Esophagus (tissue), 2 donors: ENCODE measurements at regions not wholly inside any gene's neighbourhood (a gene's known extent, or its start where the extent isn't known, plus 50 kb on each side); places are given as distances from the start of the nearest gene placed in this dataset.

Source experiments
- H3K27ac ChIP-seq, 2 donors: one replicate each; pipeline ENCODE4 v1.5.1; 2013; ENCODE audit warnings: low read depth in 2 of 2, mild to moderate bottlenecking in 2 of 2, inconsistent platforms in 1 of 2, low read length in 1 of 2, moderate library complexity in 1 of 2
- H3K27me3 ChIP-seq, 2 donors: one replicate each; pipeline ENCODE4 v1.6.1; 2013; ENCODE audit warnings: low read length in 2 of 2, control low read depth in 1 of 2, mild to moderate bottlenecking in 1 of 2; ENCODE audit not compliant: insufficient read depth in 2 of 2, control insufficient read depth in 1 of 2
- H3K36me3 ChIP-seq, 2 donors: one replicate each; pipeline ENCODE4 v1.6.1; 2013; ENCODE audit warnings: low read length in 1 of 2; ENCODE audit not compliant: control insufficient read depth in 2 of 2, insufficient read depth in 2 of 2
- H3K4me1 ChIP-seq, 2 donors: one replicate each; pipeline ENCODE4 v1.6.1; 2013; ENCODE audit warnings: low read length in 1 of 2; ENCODE audit not compliant: control insufficient read depth in 2 of 2, insufficient read depth in 2 of 2
- H3K4me3 ChIP-seq, 2 donors: one replicate each; pipeline ENCODE4 v1.5.1; 2013; ENCODE audit warnings: low read length in 2 of 2, mild to moderate bottlenecking in 2 of 2, low read depth in 1 of 2, moderate library complexity in 1 of 2
- H3K9me3 ChIP-seq, 2 donors: one replicate each; pipeline ENCODE4 v1.6.1; 2013; ENCODE audit warnings: mild to moderate bottlenecking in 2 of 2, low read depth in 1 of 2, low read length in 1 of 2, moderate library complexity in 1 of 2; ENCODE audit not compliant: control insufficient read depth in 2 of 2, insufficient read depth in 1 of 2
- WGBS, 2 donors: extraction: QIAGEN DNeasy Blood & Tissue Kit; methylation state at CpG; one replicate each; pipeline ENCODE4 v1.1.7; 2013; 5-methylcytosine and 5-hydroxymethylcytosine counted together
- donor health status: healthy with polysubstance abuse.
- donor health status: Bipolar disorder and iron deficiency.

GRCh38 chr5:158482125-158482524 lies 617.6 kb downstream of the EBF1 start:
- Histone ChIP-seq H3K27ac (no peak overlapping the region), H3K27me3 (no peaks in the 10 kb centered on the region)
- 64 to 66% methylated on average over 2 of the region's 2 CpGs for WGBS, 2 donors

DNA sequence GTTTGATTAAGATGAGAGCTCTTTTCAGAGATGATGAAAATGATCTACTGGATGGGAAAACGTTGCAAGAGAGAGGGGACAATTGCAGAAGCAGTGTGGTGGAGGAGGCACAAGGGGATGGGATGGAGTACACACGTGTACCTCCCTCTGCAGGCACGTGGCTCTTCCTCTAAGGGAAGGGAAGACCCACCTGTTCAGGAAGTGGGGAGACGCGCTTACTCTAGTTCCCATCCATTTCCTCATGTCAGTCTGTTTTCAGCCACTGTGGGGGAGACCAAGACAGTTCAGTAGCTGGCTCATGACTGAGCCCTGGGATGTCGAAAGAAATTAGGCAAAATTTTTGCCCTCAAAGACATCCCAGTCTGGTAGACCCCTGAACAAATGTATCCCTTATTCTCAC lies 619.2 kb upstream of the CLINT1 start:
- no peak overlapping the region for H3K27ac ChIP-seq
- no peaks in the 10 kb centered on the region for H3K4me1 ChIP-seq
- 59 to 72% methylated on average over 6 of the region's 6 CpGs for WGBS, 2 donors
- no peaks in the 10 kb centered on the region for H3K9me3 ChIP-seq
- no peaks in the 10 kb centered on the region for H3K36me3 ChIP-seq
- H3K27me3 ChIP-seq = no peaks in the 10 kb centered on the region
- no peak overlapping the region for H3K4me3 ChIP-seq

More at GRCh38 chr5:158482125-158482524, 617.6 kb downstream of the EBF1 start:
- Histone ChIP-seq H3K4me1 (peaks cover 0 to 6% of the 10 kb centered on the region in 2 donors), H3K36me3 (no peaks in the 10 kb centered on the region), H3K9me3 (no peaks in the 10 kb centered on the region), H3K4me3 (no peak overlapping the region)

- no peaks in the 10 kb centered on the region for H3K9me3 ChIP-seq
- H3K27ac ChIP-seq = no peak overlapping the region
- no peak overlapping the region for H3K4me3 ChIP-seq
- H3K36me3 ChIP-seq = no peaks in the 10 kb centered on the region
- 77 to 85% methylated on average over 3 of the region's 3 CpGs for WGBS, 2 donors
- no peaks in the 10 kb centered on the region for H3K4me1 ChIP-seq
- H3K27me3 ChIP-seq = no peaks in the 10 kb centered on the region
These were observed 618.3 kb upstream of the CLINT1 start for GRCh38 chr5:158477214-158477613.

GRCh38 chr5:158473016-158473635 lies 614.2 kb upstream of the CLINT1 start:
- Histone ChIP-seq H3K36me3 (no peaks in the 10 kb centered on the region), H3K9me3 (no peaks in the 10 kb centered on the region), H3K4me3 (no peak overlapping the region), H3K4me1 (no peaks in the 10 kb centered on the region), H3K27me3 (no peaks in the 10 kb centered on the region), H3K27ac (no peak overlapping the region)
- WGBS, 2 donors = 72 to 75% methylated on average over 4 of the region's 4 CpGs

- no peaks in the 10 kb centered on the region for H3K27me3 ChIP-seq
- H3K4me3 ChIP-seq = no peak overlapping the region
- no peaks in the 10 kb centered on the region for H3K9me3 ChIP-seq
- H3K4me1 ChIP-seq = no peaks in the 10 kb centered on the region
- H3K36me3 ChIP-seq = no peaks in the 10 kb centered on the region
- H3K27ac ChIP-seq = no peak overlapping the region
- WGBS, 2 donors = 41 to 49% methylated on average over 2 of the region's 2 CpGs
These were observed 612.6 kb upstream of the CLINT1 start for GRCh38 chr5:158471535-158471924.

DNA sequence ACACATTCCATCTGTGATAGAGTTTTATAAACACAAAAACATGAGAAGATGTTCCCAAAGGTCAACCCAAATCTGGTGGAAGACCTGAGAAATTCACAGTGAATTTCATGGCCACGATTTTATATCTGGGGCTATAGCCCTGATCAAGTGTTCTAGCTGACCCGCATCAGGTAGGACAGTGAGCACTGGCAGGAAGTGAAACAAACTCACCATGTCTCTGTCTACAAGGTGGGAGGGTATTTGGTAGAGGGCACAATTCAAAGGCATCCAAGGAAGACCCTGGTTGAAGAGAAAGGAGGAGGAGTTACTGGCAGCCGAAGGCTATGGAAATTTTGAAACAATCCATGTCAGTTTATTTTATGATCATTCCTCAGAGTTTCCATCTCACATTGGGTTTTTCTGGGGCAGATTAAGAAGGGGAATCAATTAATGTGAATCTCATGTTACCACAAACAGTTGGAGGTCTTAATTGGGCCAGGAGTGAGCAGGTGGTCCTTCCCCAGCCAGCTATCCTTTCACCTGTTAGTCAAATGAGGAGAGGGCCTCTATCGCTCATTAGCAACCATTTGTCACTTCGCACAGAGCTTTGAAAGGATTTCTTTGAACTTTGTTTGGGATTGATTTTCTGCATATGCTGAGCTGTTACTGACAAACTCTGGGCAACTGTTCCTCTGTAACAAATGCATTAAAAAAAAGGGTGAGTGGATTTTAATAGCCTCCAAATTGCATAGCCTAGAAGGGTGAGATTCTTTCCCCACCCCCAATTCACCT lies 612.0 kb upstream of the CLINT1 start:
- Histone ChIP-seq H3K4me3 (no peak overlapping the region), H3K36me3 (no peaks in the 10 kb centered on the region), H3K27me3 (no peaks in the 10 kb centered on the region), H3K9me3 (no peaks in the 10 kb centered on the region), H3K4me1 (no peaks in the 10 kb centered on the region), H3K27ac (no peak overlapping the region)
- WGBS, 2 donors = 62 to 82% methylated on average over 5 of the region's 5 CpGs

- Histone ChIP-seq H3K27me3 (no peaks in the 10 kb centered on the region), H3K4me3 (no peak overlapping the region), H3K36me3 (no peaks in the 10 kb centered on the region), H3K9me3 (no peaks in the 10 kb centered on the region), H3K4me1 (no peaks in the 10 kb centered on the region), H3K27ac (no peak overlapping the region)
- WGBS, 2 donors = 83 to 85% methylated on average over 2 of the region's 2 CpGs
These were observed 609.5 kb upstream of the CLINT1 start for GRCh38 chr5:158468444-158468843.

DNA sequence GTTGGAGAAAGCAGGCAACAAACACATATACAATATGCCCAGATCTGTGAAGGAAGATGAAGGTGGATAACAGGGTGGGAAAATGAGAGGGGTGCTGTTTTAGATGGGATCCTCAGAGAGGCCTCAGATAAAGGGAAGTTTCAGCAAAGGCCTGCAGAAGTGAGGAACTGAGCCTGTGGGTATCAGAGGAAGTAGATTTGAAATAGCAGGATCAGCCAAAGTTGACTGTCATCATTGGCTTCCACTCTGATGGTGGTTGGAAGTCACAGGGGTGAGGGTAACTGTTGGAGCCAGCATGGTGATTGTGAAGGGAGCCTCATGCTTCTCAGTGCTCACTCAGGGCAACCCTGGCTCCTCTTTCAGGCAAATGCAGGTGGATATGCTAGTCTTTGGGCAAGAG lies 607.2 kb upstream of the CLINT1 start:
- no peaks in the 10 kb centered on the region for H3K36me3 ChIP-seq
- H3K9me3 ChIP-seq = no peaks in the 10 kb centered on the region
- no peaks in the 10 kb centered on the region for H3K27me3 ChIP-seq
- H3K27ac ChIP-seq = no peak overlapping the region
- H3K4me3 ChIP-seq = no peak overlapping the region
- H3K4me1 ChIP-seq = peaks cover 0 to under 1% of the 10 kb centered on the region in 2 donors

- Histone ChIP-seq H3K4me1 (peaks cover 0 to 1% of the 10 kb centered on the region in 2 donors), H3K27me3 (no peaks in the 10 kb centered on the region), H3K36me3 (no peaks in the 10 kb centered on the region), H3K27ac (no peak overlapping the region), H3K9me3 (no peaks in the 10 kb centered on the region), H3K4me3 (no peak overlapping the region)
- WGBS, 2 donors = 83 to 85% methylated on average over 6 of the region's 6 CpGs
These were observed 606.4 kb upstream of the CLINT1 start for GRCh38 chr5:158465086-158465972.
